NCI-H2196 treated with DMSO at 0.1 percent for 48 hours (cell line): ENCODE measurements at regions not wholly inside any gene's neighbourhood (a gene's known extent, or its start where the extent isn't known, plus 50 kb on each side); places are given as distances from the start of the nearest gene placed in this dataset.

Experiments
- DNase-seq: peaks from one replicate; lab custom pipeline; 2025; ENCODE audit not compliant: unreplicated experiment; lab: John Stamatoyannopoulos, UW

DNA sequence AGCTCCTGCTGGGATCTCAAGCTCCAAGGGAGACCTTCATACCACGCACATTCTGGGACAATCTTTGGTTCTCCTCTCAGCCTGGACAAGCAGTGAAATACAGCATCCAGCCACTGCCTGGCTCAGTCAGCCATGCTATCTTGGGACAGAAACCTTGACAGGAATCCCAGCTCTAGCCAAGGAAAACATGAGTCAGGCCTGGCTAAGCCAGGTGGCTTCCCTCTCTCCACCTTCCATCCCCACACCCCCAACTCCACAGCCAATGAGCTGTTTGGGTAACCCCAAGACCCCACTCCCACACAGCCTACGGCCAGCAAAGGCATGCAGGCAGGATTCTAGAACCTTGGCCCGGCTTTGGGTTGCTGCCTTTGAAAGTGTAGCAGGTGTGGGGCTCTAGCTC lies 64.9 kb downstream of the MCFD2 start:
- no peak for DNase-seq

DNA sequence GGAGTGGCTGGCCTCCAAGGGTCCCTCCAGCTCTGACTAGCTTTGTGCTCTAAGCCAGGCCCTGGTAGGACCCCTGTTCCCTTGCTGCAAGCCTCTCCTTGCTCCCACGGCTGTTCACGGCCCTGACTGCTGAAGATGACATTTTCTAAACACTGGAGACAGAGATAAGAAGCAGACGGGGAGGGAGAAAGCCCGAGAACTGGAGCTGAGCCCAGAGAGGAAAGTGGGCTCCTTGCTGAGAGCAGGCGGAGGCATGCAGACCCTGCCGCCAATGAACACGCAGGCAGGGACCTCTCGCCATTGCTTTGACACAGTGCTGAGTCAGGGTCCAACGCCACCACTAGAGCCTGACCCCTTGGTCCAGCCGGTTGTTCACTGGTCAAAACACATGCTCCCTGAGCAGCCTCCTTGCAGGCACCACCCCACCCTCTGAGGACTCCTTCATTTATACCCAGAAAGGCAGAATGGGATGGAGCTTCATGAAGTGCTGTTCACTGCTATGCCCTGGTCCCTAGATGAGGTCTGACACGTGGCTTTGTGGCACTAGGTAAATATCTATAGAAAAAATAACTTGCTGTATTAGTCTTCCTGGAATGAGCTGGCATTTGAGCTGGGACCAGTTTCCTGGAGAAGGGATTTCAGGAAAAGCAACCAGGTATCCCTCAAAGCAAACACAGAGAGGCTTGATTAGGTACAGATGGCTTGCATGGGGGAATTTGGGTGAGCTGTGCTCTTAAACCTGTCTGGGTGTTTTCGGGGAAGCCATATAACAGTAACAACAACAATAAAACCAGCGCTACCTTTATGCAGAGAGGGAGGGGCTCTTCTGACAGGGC lies 65.7 kb downstream of the MCFD2 start:
- no peak for DNase-seq

DNA sequence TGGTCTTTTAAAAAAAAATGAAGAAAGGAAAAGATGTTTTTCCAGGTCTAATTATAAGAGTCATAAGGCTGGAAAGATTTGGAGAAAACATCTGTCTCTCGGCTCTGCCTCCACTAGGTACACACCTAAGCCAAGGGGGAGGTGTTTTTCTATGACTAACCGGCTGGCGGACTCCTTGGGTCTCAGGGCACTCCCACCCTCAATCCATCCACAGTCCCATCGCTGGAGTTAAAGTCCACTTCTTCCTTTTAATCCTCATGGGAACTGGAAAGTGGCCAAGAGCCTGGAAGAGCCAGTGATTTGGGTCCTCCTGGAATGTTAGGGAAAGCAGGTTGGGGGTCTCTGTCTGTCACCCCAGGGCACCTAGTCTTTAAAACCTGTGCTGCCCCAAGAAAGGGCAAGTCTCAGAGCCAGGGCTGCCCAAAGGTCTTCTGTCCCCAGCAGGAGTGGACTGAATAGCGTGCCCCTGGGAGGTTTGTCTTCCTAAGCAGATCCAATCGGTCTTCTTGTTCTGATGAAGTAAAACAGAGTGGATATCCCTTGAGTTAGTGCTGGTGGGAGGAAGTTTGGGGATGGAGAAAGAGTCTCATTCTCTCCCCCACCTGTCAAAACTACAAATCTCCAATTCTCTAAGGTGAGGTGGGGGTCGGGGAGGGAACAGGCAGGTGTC lies 66.4 kb downstream of the MCFD2 start:
- no peak for DNase-seq

- no peak for DNase-seq
These were observed 67.2 kb downstream of the MCFD2 start for GRCh38 chr2:46848447-46848846.

DNA sequence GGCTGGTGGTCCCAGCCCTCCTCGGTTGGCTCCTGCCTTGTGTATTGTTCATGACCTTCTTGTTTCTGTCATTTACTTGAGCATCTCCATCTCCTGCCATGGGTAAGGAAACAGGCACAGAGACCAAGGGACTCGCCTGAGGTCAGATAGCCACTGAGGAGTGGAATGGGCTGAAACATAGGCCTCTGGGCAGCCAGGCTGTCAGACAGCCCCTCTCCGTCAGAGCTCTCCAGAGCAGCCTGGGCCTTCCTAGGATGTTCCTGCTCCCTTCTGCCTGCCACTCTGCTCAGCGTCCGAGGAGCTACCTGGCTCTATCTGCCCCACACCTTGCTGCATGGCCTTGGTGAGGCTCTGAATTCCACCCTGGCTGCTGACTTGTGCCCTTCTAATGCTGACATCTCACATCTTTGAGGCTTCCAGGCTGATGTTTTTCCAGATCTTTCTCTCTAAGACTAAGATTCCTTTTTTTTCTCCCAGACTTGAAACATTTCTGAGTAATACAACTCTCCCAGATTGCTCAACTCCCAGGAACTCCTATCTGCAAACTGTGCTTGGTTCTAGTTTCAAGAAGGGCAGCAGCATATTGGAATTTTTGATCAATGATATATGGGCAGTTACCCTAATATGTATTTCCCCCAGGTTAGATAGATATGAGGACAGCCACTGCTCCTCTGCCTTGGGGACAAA lies 67.7 kb downstream of the MCFD2 start:
- DNase-seq = no peak

DNA sequence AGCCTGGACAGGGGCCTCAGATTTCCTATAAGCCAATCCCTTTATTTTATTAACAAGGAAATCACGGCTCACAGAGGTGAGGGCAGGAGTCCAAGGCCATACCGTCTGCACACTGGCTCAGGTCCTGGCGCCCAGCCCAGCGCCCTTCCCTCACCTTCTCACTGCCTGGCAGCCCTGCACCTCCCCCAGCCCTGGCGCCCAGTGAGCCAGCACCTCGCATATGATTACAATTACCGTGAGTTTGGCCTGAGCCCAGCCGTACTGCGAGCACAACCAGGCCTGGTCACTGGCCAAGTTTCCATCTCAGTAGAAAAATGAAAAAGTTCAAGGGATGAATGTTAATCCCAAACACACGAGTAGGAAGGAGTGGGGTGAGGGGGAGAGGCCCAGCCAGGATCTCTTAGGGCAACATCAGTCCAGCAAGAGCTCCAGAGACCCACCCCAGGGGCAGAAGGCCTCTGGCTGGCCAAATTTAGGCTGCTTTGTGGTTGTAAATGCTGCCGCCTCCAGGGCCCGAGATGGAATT lies 68.4 kb downstream of the MCFD2 start:
- DNase-seq = peak; percentile 96

DNA sequence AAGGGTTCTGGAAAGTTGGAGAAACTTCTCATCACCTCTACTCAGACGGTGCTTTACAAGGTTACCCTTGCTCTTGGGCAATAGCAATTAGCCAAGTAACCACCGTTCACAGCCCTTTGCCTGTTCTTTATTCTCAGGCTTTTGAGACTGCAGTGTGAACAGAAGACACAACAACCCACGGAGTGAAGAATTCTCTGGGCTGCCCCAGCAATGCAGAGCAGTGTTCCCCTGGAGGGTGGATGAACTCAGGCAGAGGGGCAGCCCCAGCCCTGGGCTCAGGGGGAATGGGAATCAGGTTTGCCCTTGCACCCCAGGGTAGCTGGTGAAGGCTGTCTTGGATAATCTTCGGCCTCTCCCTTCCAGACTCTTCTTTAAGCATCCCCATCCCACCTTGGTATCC lies 69.1 kb downstream of the MCFD2 start:
- DNase-seq = no peak

DNA sequence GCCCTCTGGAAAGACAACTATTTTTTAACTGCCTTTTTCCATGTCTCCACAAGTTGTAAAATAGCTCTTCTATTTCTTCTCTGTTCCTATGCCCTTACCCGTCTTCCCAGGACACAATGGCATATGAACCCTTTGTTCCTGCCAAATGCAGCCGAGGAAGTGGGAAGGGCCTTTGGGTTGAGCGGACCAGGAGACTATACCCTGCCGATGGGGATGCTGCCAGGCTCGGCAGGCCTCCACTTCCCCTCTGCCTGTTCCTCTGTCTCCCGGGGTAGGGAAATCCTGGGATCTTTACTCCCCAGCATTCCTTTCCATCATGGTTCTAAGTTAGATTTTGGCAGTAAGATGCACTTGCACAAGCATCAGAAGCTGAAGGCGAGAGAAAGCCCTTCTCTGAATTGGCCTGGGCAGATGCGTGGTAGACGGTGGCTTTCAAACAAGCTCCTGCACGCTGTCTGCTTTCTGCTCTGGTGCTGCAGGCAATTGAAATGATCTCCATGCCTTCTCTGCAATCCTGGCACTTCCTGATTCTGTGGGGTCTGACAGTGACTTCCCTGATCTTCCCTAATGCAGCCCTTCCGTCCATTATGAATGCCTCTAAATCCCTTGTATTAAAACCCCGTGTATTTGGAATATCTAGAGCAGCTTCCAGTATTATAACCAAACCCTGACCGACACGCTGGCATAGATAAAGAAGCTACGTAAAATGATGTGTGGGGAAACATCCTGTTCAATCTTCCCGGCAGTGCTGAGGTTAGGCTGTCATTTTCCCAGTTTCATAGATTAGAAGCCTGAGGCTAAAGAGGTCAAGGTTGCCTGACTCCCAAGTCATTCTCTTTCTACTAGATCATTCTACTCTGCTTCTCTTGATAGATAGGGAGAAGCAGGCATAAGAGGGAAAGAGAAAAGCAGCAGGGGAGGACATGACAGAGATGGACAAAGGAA lies 69.8 kb downstream of the MCFD2 start:
- no peak for DNase-seq

DNA sequence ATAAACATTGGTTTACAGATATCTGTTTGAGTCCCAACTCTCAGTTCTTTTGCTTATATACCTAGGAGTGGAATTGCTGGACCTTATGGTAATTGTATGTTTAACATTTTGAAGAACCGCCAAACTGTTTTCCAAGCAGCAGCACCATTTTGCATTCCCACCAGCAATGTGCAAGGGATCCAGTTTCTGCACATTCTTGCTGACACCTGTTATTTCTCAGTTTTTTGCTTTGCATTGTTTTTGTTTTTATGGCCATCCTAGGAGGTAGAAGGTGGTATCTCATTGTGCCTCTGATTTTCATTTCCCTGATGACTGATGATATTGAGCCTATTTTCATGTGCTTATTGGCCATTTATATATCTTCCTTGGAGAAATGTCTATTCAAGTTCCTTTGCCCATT lies 71.2 kb downstream of the MCFD2 start:
- no peak for DNase-seq

GRCh38 chr2:46844034-46844433 lies 71.6 kb downstream of the MCFD2 start:
- no peak for DNase-seq

DNA sequence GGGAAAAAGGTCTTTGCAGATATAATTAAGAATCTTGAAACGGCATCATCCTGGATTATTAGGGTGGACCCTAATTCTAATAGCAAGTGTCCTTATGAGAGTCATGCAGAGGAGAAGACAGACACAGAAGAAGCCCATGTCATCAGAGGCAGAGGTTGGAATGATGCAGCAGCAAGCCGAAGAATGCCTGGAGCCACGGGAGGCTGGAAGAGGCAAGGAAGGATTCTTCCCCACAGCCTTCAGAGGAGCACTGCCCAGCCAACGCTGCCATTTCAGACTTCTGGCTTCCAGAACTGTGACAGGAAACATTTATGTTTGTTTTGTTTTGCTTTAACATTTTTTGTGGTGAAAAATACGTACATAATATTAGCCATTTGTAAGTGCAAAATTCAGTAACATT lies 72.3 kb downstream of the MCFD2 start:
- no peak for DNase-seq

GRCh38 chr2:46842876-46843275 lies 72.7 kb downstream of the MCFD2 start:
- no peak for DNase-seq

- no peak for DNase-seq
These were observed 74.0 kb downstream of the MCFD2 start for GRCh38 chr2:46841621-46842020.

DNA sequence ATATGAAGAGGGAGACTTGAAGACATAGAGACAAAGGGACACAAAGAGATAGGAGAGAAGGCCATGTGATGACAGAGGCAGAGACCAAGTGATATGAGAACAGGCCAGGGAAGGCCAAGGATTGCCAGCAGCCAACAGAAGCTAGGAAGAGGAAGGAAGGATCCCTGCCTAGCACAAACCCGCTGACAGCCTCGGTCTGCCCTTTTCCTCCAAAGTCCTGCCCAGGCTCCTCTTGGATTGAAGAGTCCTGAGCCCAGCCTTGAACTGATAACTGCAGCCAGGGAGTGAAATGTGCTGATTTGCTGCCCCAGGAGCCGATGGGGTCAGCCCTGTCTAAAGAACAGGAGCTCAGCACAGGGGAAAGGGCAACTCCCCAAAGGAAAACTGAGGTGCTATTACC lies 76.6 kb downstream of the MCFD2 start:
- DNase-seq = no peak

- no peak for DNase-seq
These were observed 77.9 kb downstream of the MCFD2 start for GRCh38 chr2:46837704-46838103.

DNA sequence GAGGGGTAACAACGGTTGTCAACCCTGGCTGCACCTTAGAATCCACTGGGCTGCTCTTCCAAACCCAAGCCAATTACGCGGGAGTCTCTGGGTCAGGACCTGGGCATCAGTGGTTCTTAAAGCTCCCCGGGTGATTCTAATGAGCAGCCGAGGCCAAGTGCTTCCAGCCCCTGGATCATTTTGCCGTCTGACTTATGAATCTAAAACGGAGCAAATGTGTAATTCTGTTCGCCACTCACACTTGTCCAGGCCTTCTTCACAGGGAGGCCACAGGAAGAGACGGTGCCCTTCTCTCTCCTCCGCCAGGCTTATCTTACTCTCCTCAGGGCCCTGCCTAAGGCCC lies 78.5 kb downstream of the MCFD2 start:
- no peak for DNase-seq

- no peak for DNase-seq
These were observed 79.1 kb downstream of the MCFD2 start for GRCh38 chr2:46836295-46837111.

- DNase-seq = no peak
These were observed 80.1 kb downstream of the MCFD2 start for GRCh38 chr2:46835520-46835919.

DNA sequence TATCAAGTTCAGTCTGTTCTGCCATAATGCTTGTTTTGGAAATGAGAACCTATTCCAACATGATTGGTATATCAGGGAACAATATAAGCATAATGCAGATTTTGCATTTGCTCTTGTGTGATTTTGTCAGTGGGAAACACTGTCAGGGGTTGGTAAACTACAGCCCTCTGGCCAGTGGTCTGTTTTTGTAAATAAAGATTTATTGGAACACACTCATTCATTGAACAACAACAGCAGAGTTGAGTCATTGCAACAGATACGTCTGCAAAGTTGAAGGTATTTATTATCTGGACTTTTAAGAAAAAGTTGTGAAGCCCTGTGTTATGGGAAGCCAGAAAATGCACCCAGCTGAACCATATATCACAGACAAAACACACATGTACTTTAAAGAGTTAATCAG lies 83.1 kb downstream of the MCFD2 start:
- no peak for DNase-seq

DNA sequence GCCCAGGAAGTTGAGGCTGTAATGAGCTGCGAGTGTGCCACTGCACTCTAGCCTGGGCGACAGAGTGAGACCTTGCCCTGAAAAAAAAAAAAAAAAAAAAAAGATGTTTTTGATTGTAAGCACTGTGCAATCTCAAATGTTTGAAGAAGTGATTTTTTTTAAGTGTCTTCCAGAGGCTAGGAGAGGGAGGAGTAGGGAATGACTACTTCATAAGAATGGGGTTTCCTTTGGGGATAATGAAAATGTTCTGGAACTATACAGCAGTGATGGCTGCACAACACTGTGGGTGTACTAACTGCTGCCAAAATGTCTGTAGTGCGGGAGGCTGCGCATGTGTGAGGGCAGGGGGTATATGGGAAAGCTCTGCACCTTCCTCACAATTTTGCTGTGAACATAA lies 83.7 kb downstream of the MCFD2 start:
- DNase-seq = no peak
